RWPE1 (cell line): ENCODE measurements at regions not wholly inside any gene's neighbourhood (a gene's known extent, or its start where the extent isn't known, plus 50 kb on each side); places are given as distances from the start of the nearest gene placed in this dataset.

Source experiments
- CTCF ChIA-PET: fragments of 350-600 bp; sonication (Branson Sonifier 250); formaldehyde crosslinking; extraction: SDS; loops from one replicate; lab custom pipeline; 2021; lab: Yijun Ruan, JAX
- POLR2A ChIA-PET: fragments of 400-600 bp; formaldehyde crosslinking; extraction: SDS; loops from one replicate; lab custom pipeline; 2020; ENCODE audit warnings: antibody characterized with exemption; ENCODE audit not compliant: low non-redundant PET; lab: Yijun Ruan, JAX
- DNase-seq: peaks from one replicate; pipeline ENCODE4 v3.0.0; 2012; ENCODE audit warnings: low spot score
- H3K27ac ChIP-seq: fragments of 450-650 bp; 2 replicates; pipeline ENCODE4 v1.5.1; 2017
- CTCF ChIP-seq: fragments of 450-650 bp; conservative IDR thresholded peaks from 2 replicates; pipeline ENCODE4 v1.5.1; 2017; ENCODE audit warnings: low read depth, mild to moderate bottlenecking

GRCh38 chr16:73240920-73241319, 193.0 kb upstream of the ZFHX3 start:
- H3K27ac ChIP-seq: no peak overlapping the region
- no peak for DNase-seq
- POLR2A ChIA-PET: no interaction called here
- CTCF ChIA-PET: no interaction called here
- TF ChIP-seq CTCF: no peak

GRCh38 chr16:73237601-73238000, 189.7 kb upstream of the ZFHX3 start:
- no peak for TF ChIP-seq CTCF
- DNase-seq: no peak
- ChIA-PET POLR2A (no interaction called here), CTCF (interaction anchor here (0.6 kb wide), 1 partner anchor 1581 kb away, joined by 7 read pairs; no protein-coding TSS in a partner anchor)
- H3K27ac ChIP-seq: no peak overlapping the region

- no peak for TF ChIP-seq CTCF
- no peak for DNase-seq
- ChIA-PET POLR2A (no interaction called here), CTCF (no interaction called here)
- no peak overlapping the region for H3K27ac ChIP-seq
Measured at GRCh38 chr16:73234496-73234895, 186.6 kb upstream of the ZFHX3 start.

- no peak for DNase-seq
- CTCF ChIA-PET: interaction anchor here (0.7 kb wide), 1 partner anchor 1799 kb away, joined by 3 read pairs; no protein-coding TSS in a partner anchor
- POLR2A ChIA-PET: no interaction called here
- TF ChIP-seq CTCF: no peak
- H3K27ac ChIP-seq: no peak overlapping the region
Measured at GRCh38 chr16:73233846-73234424, 186.0 kb upstream of the ZFHX3 start.

GRCh38 chr16:73233329-73233765, 185.4 kb upstream of the ZFHX3 start:
- no peak overlapping the region for H3K27ac ChIP-seq
- no peak for DNase-seq
- TF ChIP-seq CTCF: no peak
- CTCF ChIA-PET: interaction anchor here (0.7 kb wide), 1 partner anchor 229 kb away, joined by 3 read pairs; no protein-coding TSS in a partner anchor
- POLR2A ChIA-PET: no interaction called here

- no peak for TF ChIP-seq CTCF
- H3K27ac ChIP-seq: no peak overlapping the region
- CTCF ChIA-PET: interaction anchor here (0.7 kb wide), 1 partner anchor 229 kb away, joined by 3 read pairs; no protein-coding TSS in a partner anchor
- no peak for DNase-seq
- POLR2A ChIA-PET: no interaction called here
Measured at GRCh38 chr16:73232555-73233328, 184.8 kb upstream of the ZFHX3 start.
